ENCODE measurements at regions not wholly inside any gene's neighbourhood (a gene's known extent, or its start where the extent isn't known, plus 50 kb on each side); places are given as distances from the start of the nearest gene placed in this dataset.
"Not testable (repeated sequence)": the region's sequence is repeated elsewhere in the genome, so short reads cannot be mapped to it uniquely, and the experiment has no call there.

- H2AFZ ChIP-seq (ENCODE audit: low read depth, low read length), result no peak overlapping the region
- H3K4me3 ChIP-seq (ENCODE audit: low read length), result no peak overlapping the region
- H3K9me3 ChIP-seq (ENCODE audit: low read length), result no peaks in the 10 kb centered on the region
- H3K27me3 ChIP-seq (ENCODE audit: insufficient read depth, low read length), result no peaks in the 10 kb centered on the region
- no peaks in the 10 kb centered on the region for H3K36me3 ChIP-seq (ENCODE audit: insufficient read depth, low read length)
- H3K4me1 ChIP-seq (ENCODE audit: insufficient read depth, low read length), result no peaks in the 10 kb centered on the region
These were observed 146.6 kb upstream of the RFX3 start for GRCh38 chr9:3672399-3672798.

DNA sequence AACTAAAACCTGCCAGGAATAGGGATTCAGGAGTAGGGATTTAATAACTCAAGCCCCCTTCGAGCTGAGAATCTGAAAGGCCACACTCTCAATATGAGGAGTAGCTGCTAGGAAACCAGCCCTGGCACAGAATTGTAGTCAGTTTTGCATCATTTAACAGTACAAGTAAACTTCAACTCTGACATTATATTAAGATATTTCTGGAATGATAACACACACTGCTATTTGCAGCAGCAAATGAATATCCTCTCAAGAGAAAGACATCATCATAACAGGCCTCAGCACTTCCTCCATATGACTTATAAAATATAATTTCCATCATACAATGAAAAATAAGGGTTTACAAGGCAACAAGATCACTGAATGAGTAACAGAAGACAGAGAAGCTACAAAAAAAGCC is 138.2 kb upstream of the RFX3 start:
- no peaks in the 10 kb centered on the region for H3K36me3 ChIP-seq (ENCODE audit: insufficient read depth, low read length)
- H3K4me1 ChIP-seq (ENCODE audit: insufficient read depth, low read length), result no peaks in the 10 kb centered on the region
- no peaks in the 10 kb centered on the region for H3K9me3 ChIP-seq (ENCODE audit: low read length)

DNA sequence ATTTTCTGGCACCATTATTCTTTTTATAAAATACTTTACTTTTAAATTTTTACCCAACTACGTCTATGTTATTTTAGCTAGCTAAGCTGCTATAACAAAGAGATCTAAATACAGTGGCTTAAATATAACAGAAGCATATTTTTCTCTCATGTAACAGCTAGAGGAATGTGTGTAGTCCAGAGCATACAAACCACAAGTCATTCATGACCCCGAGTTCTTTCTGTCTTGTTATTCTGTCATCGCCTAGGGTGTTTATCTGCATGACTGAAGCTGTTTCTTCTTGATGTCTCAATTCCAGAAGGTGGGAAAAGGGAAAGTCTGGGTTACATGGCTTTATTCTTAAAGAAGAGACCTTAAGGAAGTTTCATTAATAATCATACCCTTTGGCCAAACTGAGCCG is 136.9 kb upstream of the RFX3 start:
- Histone ChIP-seq H3K4me3 (ENCODE audit: low read length) (no peak overlapping the region), H2AFZ (ENCODE audit: low read depth, low read length) (no peak overlapping the region), H3K4me1 (ENCODE audit: insufficient read depth, low read length) (no peaks in the 10 kb centered on the region), H3K27me3 (ENCODE audit: insufficient read depth, low read length) (no peaks in the 10 kb centered on the region), H3K36me3 (ENCODE audit: insufficient read depth, low read length) (no peaks in the 10 kb centered on the region), H3K9me3 (ENCODE audit: low read length) (no peaks in the 10 kb centered on the region)

More for the DNA sequence above, 138.2 kb upstream of the RFX3 start:
- Histone ChIP-seq H3K27me3 (ENCODE audit: insufficient read depth, low read length) (no peaks in the 10 kb centered on the region), H3K4me3 (ENCODE audit: low read length) (no peak overlapping the region), H2AFZ (ENCODE audit: low read depth, low read length) (no peak overlapping the region)

GRCh38 chr9:3660936-3661335 is 135.1 kb upstream of the RFX3 start:
- Histone ChIP-seq H3K4me1 (ENCODE audit: insufficient read depth, low read length) (no peaks in the 10 kb centered on the region), H3K27me3 (ENCODE audit: insufficient read depth, low read length) (no peaks in the 10 kb centered on the region), H3K9me3 (ENCODE audit: low read length) (no peaks in the 10 kb centered on the region), H3K4me3 (ENCODE audit: low read length) (no peak overlapping the region), H3K36me3 (ENCODE audit: insufficient read depth, low read length) (no peaks in the 10 kb centered on the region), H2AFZ (ENCODE audit: low read depth, low read length) (no peak overlapping the region)

DNA sequence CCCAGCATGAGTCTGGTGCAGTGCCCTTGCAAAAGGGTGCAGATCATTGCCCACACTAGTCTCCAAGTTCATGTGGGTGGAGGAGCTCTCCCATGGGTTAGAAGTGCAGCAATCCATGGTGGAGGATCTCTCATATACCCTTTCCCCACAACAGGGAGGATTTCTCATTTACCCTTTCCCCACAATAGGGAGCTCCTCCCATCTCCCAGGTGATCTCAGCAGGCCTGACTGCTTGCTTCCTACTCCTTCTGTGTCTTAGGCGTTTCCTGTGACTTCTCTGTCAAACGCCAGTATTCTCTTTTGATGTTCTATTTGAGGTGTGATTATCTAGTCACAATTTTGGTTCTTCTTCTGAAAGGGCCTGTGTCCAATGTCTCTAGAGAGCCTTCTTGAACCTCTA is 133.8 kb upstream of the RFX3 start:
- H3K4me3 ChIP-seq (ENCODE audit: low read length), result no peak overlapping the region
- H3K9me3 ChIP-seq (ENCODE audit: low read length), result no peaks in the 10 kb centered on the region
- H3K27me3 ChIP-seq (ENCODE audit: insufficient read depth, low read length), result no peaks in the 10 kb centered on the region
- H3K36me3 ChIP-seq (ENCODE audit: insufficient read depth, low read length), result no peaks in the 10 kb centered on the region
- H2AFZ ChIP-seq (ENCODE audit: low read depth, low read length), result no peak overlapping the region
- H3K4me1 ChIP-seq (ENCODE audit: insufficient read depth, low read length), result no peaks in the 10 kb centered on the region

- no peak overlapping the region for H3K4me3 ChIP-seq (ENCODE audit: low read length)
- H3K36me3 ChIP-seq (ENCODE audit: insufficient read depth, low read length), result no peaks in the 10 kb centered on the region
- no peaks in the 10 kb centered on the region for H3K9me3 ChIP-seq (ENCODE audit: low read length)
- no peak overlapping the region for H2AFZ ChIP-seq (ENCODE audit: low read depth, low read length)
- H3K4me1 ChIP-seq (ENCODE audit: insufficient read depth, low read length), result no peaks in the 10 kb centered on the region
- H3K27me3 ChIP-seq (ENCODE audit: insufficient read depth, low read length), result no peaks in the 10 kb centered on the region
These were observed 133.2 kb upstream of the RFX3 start for GRCh38 chr9:3658964-3659363.

DNA sequence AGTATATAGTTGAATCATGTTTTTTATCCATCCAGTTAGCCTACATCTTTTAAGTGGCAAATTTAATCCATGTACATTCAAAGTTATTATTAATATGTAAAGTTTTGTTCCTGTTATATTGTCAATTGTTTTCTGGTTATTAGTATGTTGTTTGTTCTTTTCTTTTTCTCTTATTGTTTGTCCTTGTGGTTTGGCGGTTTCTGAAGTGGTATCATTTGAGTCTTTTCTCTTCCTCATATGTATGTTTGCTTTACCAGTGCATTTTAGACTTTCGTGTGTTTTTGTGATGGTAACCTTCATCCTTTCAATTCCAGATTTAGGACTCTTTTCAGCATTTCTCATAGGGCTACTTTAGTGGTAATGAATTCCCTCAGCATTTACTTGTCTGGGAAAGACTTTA is 130.4 kb upstream of the RFX3 start:
- no peaks in the 10 kb centered on the region for H3K4me1 ChIP-seq (ENCODE audit: insufficient read depth, low read length)
- H3K4me3 ChIP-seq (ENCODE audit: low read length), result no peak overlapping the region
- H3K27me3 ChIP-seq (ENCODE audit: insufficient read depth, low read length), result no peaks in the 10 kb centered on the region
- H2AFZ ChIP-seq (ENCODE audit: low read depth, low read length), result no peak overlapping the region
- H3K9me3 ChIP-seq (ENCODE audit: low read length), result no peaks in the 10 kb centered on the region
- no peaks in the 10 kb centered on the region for H3K36me3 ChIP-seq (ENCODE audit: insufficient read depth, low read length)

GRCh38 chr9:3650994-3651622 is 125.3 kb upstream of the RFX3 start:
- Histone ChIP-seq H3K36me3 (ENCODE audit: insufficient read depth, low read length) (no peaks in the 10 kb centered on the region), H3K4me1 (ENCODE audit: insufficient read depth, low read length) (peaks cover 6% of the 10 kb centered on the region), H2AFZ (ENCODE audit: low read depth, low read length) (no peak overlapping the region), H3K4me3 (ENCODE audit: low read length) (no peak overlapping the region), H3K27me3 (ENCODE audit: insufficient read depth, low read length) (no peaks in the 10 kb centered on the region), H3K9me3 (ENCODE audit: low read length) (no peaks in the 10 kb centered on the region)

DNA sequence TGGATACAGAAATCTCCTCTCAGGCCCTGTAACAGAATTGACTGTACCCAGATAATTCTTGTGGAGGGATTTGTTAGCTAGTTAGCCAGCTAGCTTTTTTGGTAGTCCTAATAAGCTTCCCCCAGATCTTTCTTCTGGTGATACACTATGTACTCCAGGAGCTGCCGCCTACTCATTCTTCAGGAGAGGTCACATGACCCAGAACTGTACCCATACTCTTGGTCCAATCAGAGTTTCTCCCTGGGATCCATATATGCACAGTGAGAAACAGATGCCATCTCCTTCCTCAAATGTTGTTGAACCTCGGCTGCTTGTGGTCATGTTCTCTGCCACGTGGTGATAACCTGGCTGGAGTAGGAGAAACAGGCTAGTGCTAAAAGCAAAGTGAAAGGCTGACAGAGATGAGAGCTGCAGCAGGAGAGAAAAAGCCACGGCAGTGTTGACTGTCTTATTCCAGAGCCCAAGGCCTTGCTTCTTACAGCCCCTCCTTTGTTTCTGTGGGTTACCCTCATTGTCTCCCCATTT is 123.0 kb upstream of the RFX3 start:
- Histone ChIP-seq H3K9me3 (ENCODE audit: low read length) (no peaks in the 10 kb centered on the region), H2AFZ (ENCODE audit: low read depth, low read length) (no peak overlapping the region), H3K36me3 (ENCODE audit: insufficient read depth, low read length) (no peaks in the 10 kb centered on the region), H3K4me3 (ENCODE audit: low read length) (no peak overlapping the region), H3K27me3 (ENCODE audit: insufficient read depth, low read length) (no peaks in the 10 kb centered on the region), H3K4me1 (ENCODE audit: insufficient read depth, low read length) (peaks cover 7% of the 10 kb centered on the region)

GRCh38 chr9:3648266-3648665 is 122.5 kb upstream of the RFX3 start:
- H3K4me3 ChIP-seq (ENCODE audit: low read length), result no peak overlapping the region
- no peak overlapping the region for H2AFZ ChIP-seq (ENCODE audit: low read depth, low read length)
- no peaks in the 10 kb centered on the region for H3K27me3 ChIP-seq (ENCODE audit: insufficient read depth, low read length)
- H3K4me1 ChIP-seq (ENCODE audit: insufficient read depth, low read length), result peaks cover 7% of the 10 kb centered on the region
- no peaks in the 10 kb centered on the region for H3K36me3 ChIP-seq (ENCODE audit: insufficient read depth, low read length)
- no peaks in the 10 kb centered on the region for H3K9me3 ChIP-seq (ENCODE audit: low read length)

- Histone ChIP-seq H3K9me3 (ENCODE audit: low read length) (no peaks in the 10 kb centered on the region), H3K36me3 (ENCODE audit: insufficient read depth, low read length) (no peaks in the 10 kb centered on the region), H2AFZ (ENCODE audit: low read depth, low read length) (no peak overlapping the region), H3K4me3 (ENCODE audit: low read length) (no peak overlapping the region), H3K4me1 (ENCODE audit: insufficient read depth, low read length) (peaks cover 7% of the 10 kb centered on the region), H3K27me3 (ENCODE audit: insufficient read depth, low read length) (no peaks in the 10 kb centered on the region)
These were observed 121.9 kb upstream of the RFX3 start for GRCh38 chr9:3647652-3648051.

GRCh38 chr9:3646226-3646625 is 120.4 kb upstream of the RFX3 start:
- Histone ChIP-seq H3K9me3 (ENCODE audit: low read length) (no peaks in the 10 kb centered on the region), H2AFZ (ENCODE audit: low read depth, low read length) (no peak overlapping the region), H3K4me1 (ENCODE audit: insufficient read depth, low read length) (peaks cover 7% of the 10 kb centered on the region), H3K36me3 (ENCODE audit: insufficient read depth, low read length) (no peaks in the 10 kb centered on the region), H3K27me3 (ENCODE audit: insufficient read depth, low read length) (no peaks in the 10 kb centered on the region), H3K4me3 (ENCODE audit: low read length) (no peak overlapping the region)

DNA sequence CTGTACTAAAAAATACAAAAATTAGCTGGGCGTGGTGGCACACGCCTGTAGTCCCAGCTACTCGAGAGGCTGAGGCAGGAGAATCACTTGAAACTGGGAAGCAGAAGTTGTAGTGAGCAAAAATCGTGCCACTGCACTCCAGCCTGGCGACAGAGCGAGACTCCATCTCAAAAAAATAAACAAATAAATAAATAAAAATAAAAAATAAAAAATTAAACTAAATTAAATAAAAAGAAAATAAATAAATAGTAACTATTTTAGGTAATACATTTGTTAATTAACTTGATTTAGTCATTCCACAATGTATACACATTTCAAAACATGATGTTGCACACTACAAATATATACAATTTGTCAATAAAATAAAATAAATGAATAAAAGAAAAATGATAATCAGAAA is 116.3 kb upstream of the RFX3 start:
- not testable (repeated sequence) for H3K4me1 ChIP-seq (ENCODE audit: insufficient read depth, low read length); H3K36me3 ChIP-seq (ENCODE audit: insufficient read depth, low read length); H2AFZ ChIP-seq (ENCODE audit: low read depth, low read length); H3K9me3 ChIP-seq (ENCODE audit: low read length); H3K27me3 ChIP-seq (ENCODE audit: insufficient read depth, low read length); H3K4me3 ChIP-seq (ENCODE audit: low read length)

GRCh38 chr9:3629495-3629894 is 103.7 kb upstream of the RFX3 start:
- Histone ChIP-seq H3K36me3 (ENCODE audit: insufficient read depth, low read length) (no peaks in the 10 kb centered on the region), H3K27me3 (ENCODE audit: insufficient read depth, low read length) (no peaks in the 10 kb centered on the region), H3K4me3 (ENCODE audit: low read length) (no peak overlapping the region), H3K4me1 (ENCODE audit: insufficient read depth, low read length) (no peaks in the 10 kb centered on the region), H3K9me3 (ENCODE audit: low read length) (no peaks in the 10 kb centered on the region), H2AFZ (ENCODE audit: low read depth, low read length) (no peak overlapping the region)

Data from neuron (in vitro differentiated cells).